Kidney epithelial cell (primary cell): ENCODE measurements at regions not wholly inside any gene's neighbourhood (a gene's known extent, or its start where the extent isn't known, plus 50 kb on each side); places are given as distances from the start of the nearest gene placed in this dataset.

ENCODE experiments used
- DNase-seq: peaks from one replicate; pipeline ENCODE4 v3.0.0-alpha.2; 2010; ENCODE audit warnings: low read depth
- H3K27me3 ChIP-seq: 2 replicates; pipeline ENCODE4 v1.6.0; 2011; ENCODE audit warnings: low read length; ENCODE audit not compliant: control insufficient read depth, insufficient read depth
- H3K36me3 ChIP-seq: 2 replicates; pipeline ENCODE4 v1.5.1; 2011; ENCODE audit warnings: low read length; ENCODE audit not compliant: control insufficient read depth, insufficient read depth
- H3K4me3 ChIP-seq: 2 replicates; pipeline ENCODE4 v1.5.1; 2011; ENCODE audit warnings: low read depth, mild to moderate bottlenecking, control low read depth, low read length
- TF ChIP-seq, protein P1 (sequence below): IDR thresholded peaks from 2 replicates; pipeline ENCODE4 v1.5.1; 2011; ENCODE audit warnings: mild to moderate bottlenecking, moderate library complexity, low read length, control low read depth, inconsistent platforms; ENCODE audit not compliant: insufficient read depth, poor library complexity, severe bottlenecking

DNA sequence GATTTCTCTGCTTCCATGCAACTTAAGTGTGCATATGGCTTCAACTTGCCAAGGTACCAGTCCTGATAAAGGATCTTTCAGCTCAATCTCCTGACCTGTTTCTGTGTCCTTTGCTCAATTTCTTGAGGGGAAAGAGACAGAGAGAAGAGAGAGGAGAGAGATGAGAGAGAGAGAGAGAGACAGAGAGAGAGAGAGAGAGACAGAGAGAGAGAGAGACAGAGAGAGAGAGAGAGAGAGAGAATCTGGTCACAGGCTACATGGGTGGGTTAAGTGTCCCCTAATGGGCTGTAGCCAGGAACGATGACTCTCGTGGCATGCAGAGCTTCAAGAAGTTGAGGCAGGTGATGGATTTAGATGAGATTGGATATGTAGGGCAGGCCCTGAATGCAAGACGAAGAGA, 335.2 kb upstream of the PRKCQ start:
- TF ChIP-seq, protein P1, sequence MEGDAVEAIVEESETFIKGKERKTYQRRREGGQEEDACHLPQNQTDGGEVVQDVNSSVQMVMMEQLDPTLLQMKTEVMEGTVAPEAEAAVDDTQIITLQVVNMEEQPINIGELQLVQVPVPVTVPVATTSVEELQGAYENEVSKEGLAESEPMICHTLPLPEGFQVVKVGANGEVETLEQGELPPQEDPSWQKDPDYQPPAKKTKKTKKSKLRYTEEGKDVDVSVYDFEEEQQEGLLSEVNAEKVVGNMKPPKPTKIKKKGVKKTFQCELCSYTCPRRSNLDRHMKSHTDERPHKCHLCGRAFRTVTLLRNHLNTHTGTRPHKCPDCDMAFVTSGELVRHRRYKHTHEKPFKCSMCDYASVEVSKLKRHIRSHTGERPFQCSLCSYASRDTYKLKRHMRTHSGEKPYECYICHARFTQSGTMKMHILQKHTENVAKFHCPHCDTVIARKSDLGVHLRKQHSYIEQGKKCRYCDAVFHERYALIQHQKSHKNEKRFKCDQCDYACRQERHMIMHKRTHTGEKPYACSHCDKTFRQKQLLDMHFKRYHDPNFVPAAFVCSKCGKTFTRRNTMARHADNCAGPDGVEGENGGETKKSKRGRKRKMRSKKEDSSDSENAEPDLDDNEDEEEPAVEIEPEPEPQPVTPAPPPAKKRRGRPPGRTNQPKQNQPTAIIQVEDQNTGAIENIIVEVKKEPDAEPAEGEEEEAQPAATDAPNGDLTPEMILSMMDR = no peak
- no peaks in the 10 kb centered on the region for H3K27me3 ChIP-seq
- DNase-seq = no peak
- H3K4me3 ChIP-seq = no peak overlapping the region
- H3K36me3 ChIP-seq = no peaks in the 10 kb centered on the region

GRCh38 chr10:6912929-6913328, 332.9 kb upstream of the PRKCQ start:
- H3K27me3 ChIP-seq = no peaks in the 10 kb centered on the region

GRCh38 chr10:6912424-6912823, 332.3 kb upstream of the PRKCQ start:
- no peak overlapping the region for H3K4me3 ChIP-seq
- no peak for DNase-seq
- no peaks in the 10 kb centered on the region for H3K36me3 ChIP-seq

More at GRCh38 chr10:6912929-6913328, 332.9 kb upstream of the PRKCQ start:
- H3K36me3 ChIP-seq = no peaks in the 10 kb centered on the region
- TF ChIP-seq, protein P1 = no peak
- no peak overlapping the region for H3K4me3 ChIP-seq
- DNase-seq = no peak

DNA sequence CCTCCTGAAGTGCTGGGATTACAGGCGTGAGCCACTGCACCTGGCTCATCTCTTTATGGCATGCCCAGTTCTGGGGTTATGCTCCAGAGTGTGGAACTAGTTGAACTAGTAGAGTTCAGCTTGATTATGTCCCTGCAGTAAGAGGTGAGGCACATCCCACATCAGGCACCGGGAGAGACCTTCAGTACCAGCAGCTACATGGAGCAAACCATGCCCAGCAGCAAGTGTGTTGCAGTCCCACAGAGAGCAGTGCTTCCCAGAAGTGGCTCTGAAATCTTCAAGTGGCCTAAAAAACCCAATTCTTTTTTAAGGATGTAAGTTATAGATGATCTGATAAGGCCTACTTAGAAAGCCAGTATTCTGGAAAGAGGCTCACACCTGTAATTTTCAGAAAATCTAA, 331.9 kb upstream of the PRKCQ start:
- DNase-seq = no peak
- TF ChIP-seq, protein P1 = no peak
- H3K4me3 ChIP-seq = no peak overlapping the region
- H3K36me3 ChIP-seq = no peaks in the 10 kb centered on the region
- H3K27me3 ChIP-seq = no peaks in the 10 kb centered on the region

More at GRCh38 chr10:6912424-6912823, 332.3 kb upstream of the PRKCQ start:
- TF ChIP-seq, protein P1 = no peak
- H3K27me3 ChIP-seq = no peaks in the 10 kb centered on the region

DNA sequence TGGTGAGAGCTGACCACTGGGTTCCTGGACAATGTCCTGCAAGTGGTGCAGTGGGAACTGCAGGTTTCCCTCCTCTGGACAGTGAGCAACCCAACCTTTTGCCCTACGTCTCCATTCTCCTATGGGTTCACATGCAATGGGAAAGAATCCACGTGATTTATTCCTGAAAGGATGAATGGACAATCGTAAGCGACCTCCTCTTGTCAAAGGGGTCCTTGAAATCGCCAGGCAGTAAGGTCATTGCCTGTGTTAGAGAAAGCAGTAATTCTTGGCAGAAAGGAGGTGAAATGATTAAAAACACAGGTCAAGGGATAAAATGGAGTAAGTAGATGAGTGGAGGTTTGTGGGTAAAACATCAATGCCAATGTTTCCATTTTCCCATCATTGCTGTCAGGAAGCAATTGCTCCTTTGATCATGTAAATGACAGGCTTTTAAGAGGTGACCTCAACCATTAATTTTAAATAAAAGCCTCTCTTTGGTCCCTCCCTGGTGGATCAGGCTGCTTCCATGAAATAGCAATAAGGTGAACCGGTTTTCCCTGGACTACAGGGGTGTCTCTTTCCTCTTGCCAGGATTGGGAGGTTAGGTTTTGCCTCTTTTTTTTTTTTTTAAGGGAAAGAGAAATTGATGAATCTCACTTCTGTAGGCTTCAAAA, 330.0 kb upstream of the PRKCQ start:
- no peaks in the 10 kb centered on the region for H3K27me3 ChIP-seq
- H3K36me3 ChIP-seq = no peaks in the 10 kb centered on the region
- no peak overlapping the region for H3K4me3 ChIP-seq
- DNase-seq = no peak
- TF ChIP-seq, protein P1 = no peak
